Thyroid gland (tissue), 4 donors: ENCODE measurements at regions not wholly inside any gene's neighbourhood (a gene's known extent, or its start where the extent isn't known, plus 50 kb on each side); places are given as distances from the start of the nearest gene placed in this dataset.

ENCODE experiments used
- CTCF ChIP-seq, 6 experiments: fragments of 200-600 bp in 3 of 6; fragments of 450-650 bp in 3 of 6; sonication (generic) in 3 of 6; IDR thresholded peaks; one replicate each; pipeline ENCODE4 v1.5.1; 2016 to 2019; ENCODE audit warnings: antibody characterized with exemption in 6 of 6, mild to moderate bottlenecking in 2 of 6, inconsistent platforms in 1 of 6, moderate library complexity in 1 of 6
- POLR2A ChIP-seq, 2 donors: fragments of 450-650 bp; IDR thresholded peaks; one replicate each; pipeline ENCODE4 v1.6.1; 2017; ENCODE audit warnings: antibody characterized with exemption in 2 of 2, mild to moderate bottlenecking in 2 of 2, moderate library complexity in 1 of 2

- TF ChIP-seq CTCF (IDR thresholded peaks at IDR 0.05) (no peak), POLR2A (IDR thresholded peaks at IDR 0.05) (no peak)
Measured at GRCh38 chr13:40368127-40368891, 298.1 kb downstream of the FOXO1 start.
